OCI-LY7 (cell line): ENCODE measurements at regions not wholly inside any gene's neighbourhood (a gene's known extent, or its start where the extent isn't known, plus 50 kb on each side); places are given as distances from the start of the nearest gene placed in this dataset.

ENCODE experiments used
- BruUV-seq: library from RNA; stranded (reverse); fragments of 400-500 nt; replicated peaks from 2 replicates; lab custom pipeline; 2021; lab: Mats Ljungman, UMichigan
- CTCF ChIA-PET: fragments of 300-600 bp; sonication (Branson Sonifier 250); formaldehyde crosslinking; loops from one replicate; lab custom pipeline; 2022; ENCODE audit warnings: antibody characterized with exemption; ENCODE audit not compliant: unreplicated experiment; lab: Charles Lee
- POLR2A ChIA-PET: fragments of 300-600 bp; sonication (Branson Sonifier 250); formaldehyde crosslinking; loops from one replicate; lab custom pipeline; 2022; ENCODE audit warnings: antibody characterized with exemption; lab: Charles Lee
- DNase-seq: peaks from one replicate; pipeline ENCODE4 v3.0.0-alpha.2; 2015; ENCODE audit warnings: low spot score
- H2AFZ ChIP-seq: fragments of 200-600 bp; sonication (generic), shearing (Covaris generic); 2 replicates; pipeline ENCODE4 v1.6.1; 2014; ENCODE audit warnings: mild to moderate bottlenecking, antibody characterized with exemption, low read length, moderate library complexity
- H3K27ac ChIP-seq: fragments of 200-600 bp; sonication (generic); 2 replicates; pipeline ENCODE4 v1.5.1; 2014; ENCODE audit warnings: mixed run types, low read depth, mild to moderate bottlenecking, moderate library complexity, low read length, inconsistent platforms; ENCODE audit not compliant: poor library complexity, severe bottlenecking
- H3K36me3 ChIP-seq: fragments of 200-600 bp; sonication (generic); 2 replicates; pipeline ENCODE4 v1.6.1; 2014; ENCODE audit warnings: mild to moderate bottlenecking, antibody characterized with exemption, low read length, moderate library complexity, mixed read lengths; ENCODE audit not compliant: insufficient read depth
- H3K4me1 ChIP-seq: fragments of 200-600 bp; sonication (generic); 2 replicates; pipeline ENCODE4 v1.5.1; 2014; ENCODE audit warnings: mild to moderate bottlenecking, low read length; ENCODE audit not compliant: insufficient read depth, poor library complexity, severe bottlenecking
- H3K4me2 ChIP-seq: fragments of 200-600 bp; sonication (generic); 2 replicates; pipeline ENCODE4 v1.6.1; 2014; ENCODE audit warnings: mild to moderate bottlenecking, low read length
- H3K4me3 ChIP-seq: fragments of 200-600 bp; sonication (generic); 2 replicates; pipeline ENCODE4 v1.5.1; 2014; ENCODE audit warnings: mild to moderate bottlenecking, low read depth, low read length; ENCODE audit not compliant: poor library complexity, severe bottlenecking
- H3K79me2 ChIP-seq: fragments of 200-600 bp; sonication (generic); 2 replicates; pipeline ENCODE4 v1.6.1; 2016; ENCODE audit warnings: low read depth, mild to moderate bottlenecking, low read length, moderate library complexity, mixed read lengths; ENCODE audit not compliant: insufficient read depth
- H3K9me2 ChIP-seq: fragments of 200-600 bp; sonication (generic); 2 replicates; pipeline ENCODE4 v1.6.1; 2016; ENCODE audit warnings: mild to moderate bottlenecking, low read length, mixed read lengths; ENCODE audit not compliant: insufficient read depth
- H3K9me3 ChIP-seq: fragments of 200-600 bp; sonication (generic); 2 replicates; pipeline ENCODE4 v1.6.1; 2014; ENCODE audit warnings: mild to moderate bottlenecking, mixed run types, low read length, mixed read lengths
- H4K20me1 ChIP-seq: fragments of 200-600 bp; sonication (generic); 2 replicates; pipeline ENCODE4 v1.6.1; 2014; ENCODE audit warnings: mild to moderate bottlenecking, antibody characterized with exemption, low read length, moderate library complexity, mixed read lengths; ENCODE audit not compliant: insufficient read depth
- CTCF ChIP-seq: fragments of 200-600 bp; sonication (generic); conservative IDR thresholded peaks from 2 replicates; pipeline ENCODE4 v1.5.1; 2014; ENCODE audit warnings: mild to moderate bottlenecking, antibody characterized with exemption, low read length, moderate library complexity, mixed read lengths
- EZH2phosphoT487 ChIP-seq: fragments of 200-600 bp; sonication (generic); IDR thresholded peaks from 2 replicates; pipeline ENCODE4 v1.6.1; 2018; ENCODE audit warnings: low read depth, borderline replicate concordance, mild to moderate bottlenecking, mixed run types, antibody characterized with exemption, low read length, moderate library complexity, mixed read lengths
- intact Hi-C: fragments of 100-400 bp; cut with micrococcal nuclease; formaldehyde crosslinking; loops from one replicate; pipeline ENCODE4 v1.10.0; 2022; ENCODE audit not compliant: unreplicated experiment

- ChIA-PET CTCF (no interaction called here), POLR2A (no interaction called here)
- Histone ChIP-seq H4K20me1 (no peaks in the 10 kb centered on the region), H2AFZ (no peak overlapping the region), H3K27ac (no peak overlapping the region), H3K4me1 (no peaks in the 10 kb centered on the region), H3K4me2 (no peak overlapping the region), H3K9me2 (no peaks in the 10 kb centered on the region), H3K4me3 (no peak overlapping the region), H3K9me3 (no peaks in the 10 kb centered on the region), H3K36me3 (no peaks in the 10 kb centered on the region), H3K79me2 (no peaks in the 10 kb centered on the region)
- TF ChIP-seq CTCF (no peak), EZH2phosphoT487 (no peak)
- intact Hi-C loops, result no loop called here
- no TSS peak for BruUV-seq
- DNase-seq, result no peak
Measured at GRCh38 chr11:90635151-90635550, 412.3 kb upstream of the CHORDC1 start.

- Histone ChIP-seq H4K20me1 (no peaks in the 10 kb centered on the region), H3K4me3 (no peak overlapping the region), H3K4me1 (no peaks in the 10 kb centered on the region), H3K27ac (no peak overlapping the region), H3K79me2 (no peaks in the 10 kb centered on the region), H3K4me2 (no peak overlapping the region), H2AFZ (no peak overlapping the region), H3K9me3 (no peaks in the 10 kb centered on the region), H3K9me2 (no peaks in the 10 kb centered on the region), H3K36me3 (no peaks in the 10 kb centered on the region)
- intact Hi-C loops, result no loop called here
- POLR2A ChIA-PET, result no interaction called here
- BruUV-seq, result no TSS peak
- no peak for TF ChIP-seq EZH2phosphoT487
- no peak for TF ChIP-seq CTCF
- DNase-seq, result no peak
- CTCF ChIA-PET, result no interaction called here
Measured at GRCh38 chr11:90630176-90630575, 407.3 kb upstream of the CHORDC1 start.

- intact Hi-C loops, result no loop called here
- Histone ChIP-seq H3K4me3 (no peak overlapping the region), H3K36me3 (no peaks in the 10 kb centered on the region), H3K4me2 (no peak overlapping the region), H3K27ac (no peak overlapping the region), H3K79me2 (no peaks in the 10 kb centered on the region), H3K4me1 (no peaks in the 10 kb centered on the region), H4K20me1 (no peaks in the 10 kb centered on the region), H3K9me2 (no peaks in the 10 kb centered on the region), H3K9me3 (no peaks in the 10 kb centered on the region), H2AFZ (no peak overlapping the region)
- no TSS peak for BruUV-seq
- DNase-seq, result no peak
- CTCF ChIA-PET, result no interaction called here
- TF ChIP-seq CTCF, result no peak
- no peak for TF ChIP-seq EZH2phosphoT487
- POLR2A ChIA-PET, result interaction anchor here (0.6 kb wide), 1 partner anchor 10 kb away, joined by 3 read pairs; no protein-coding TSS in a partner anchor
Measured at GRCh38 chr11:90629229-90629806, 406.5 kb upstream of the CHORDC1 start.
